Esophagus muscularis mucosa (tissue), 4 donors: ENCODE measurements at regions not wholly inside any gene's neighbourhood (a gene's known extent, or its start where the extent isn't known, plus 50 kb on each side); places are given as distances from the start of the nearest gene placed in this dataset.

Experiments
- EP300 ChIP-seq: sonication (generic); formaldehyde crosslinking; IDR thresholded peaks from one replicate; pipeline ENCODE4 v1.6.1; 2017; ENCODE audit warnings: antibody characterized with exemption
- POLR2A ChIP-seq: fragments of 450-650 bp; IDR thresholded peaks from one replicate; pipeline ENCODE4 v1.6.1; 2017; ENCODE audit warnings: antibody characterized with exemption, moderate library complexity, mild to moderate bottlenecking, low read depth
- POLR2AphosphoS5 ChIP-seq, 2 donors: sonication (generic); formaldehyde crosslinking; IDR thresholded peaks; one replicate each; pipeline ENCODE4 v1.6.1; 2017; ENCODE audit warnings: antibody characterized with exemption in 2 of 2
- TF ChIP-seq, protein P1 (sequence below), 3 experiments: fragments of 200-600 bp in 2 of 3; fragments of 450-650 bp in 1 of 3; sonication (generic) in 2 of 3; IDR thresholded peaks; one replicate each; pipeline ENCODE4 v1.5.1; 2017 to 2019; ENCODE audit warnings: antibody characterized with exemption in 3 of 3, mild to moderate bottlenecking in 2 of 3, moderate library complexity in 1 of 3

DNA sequence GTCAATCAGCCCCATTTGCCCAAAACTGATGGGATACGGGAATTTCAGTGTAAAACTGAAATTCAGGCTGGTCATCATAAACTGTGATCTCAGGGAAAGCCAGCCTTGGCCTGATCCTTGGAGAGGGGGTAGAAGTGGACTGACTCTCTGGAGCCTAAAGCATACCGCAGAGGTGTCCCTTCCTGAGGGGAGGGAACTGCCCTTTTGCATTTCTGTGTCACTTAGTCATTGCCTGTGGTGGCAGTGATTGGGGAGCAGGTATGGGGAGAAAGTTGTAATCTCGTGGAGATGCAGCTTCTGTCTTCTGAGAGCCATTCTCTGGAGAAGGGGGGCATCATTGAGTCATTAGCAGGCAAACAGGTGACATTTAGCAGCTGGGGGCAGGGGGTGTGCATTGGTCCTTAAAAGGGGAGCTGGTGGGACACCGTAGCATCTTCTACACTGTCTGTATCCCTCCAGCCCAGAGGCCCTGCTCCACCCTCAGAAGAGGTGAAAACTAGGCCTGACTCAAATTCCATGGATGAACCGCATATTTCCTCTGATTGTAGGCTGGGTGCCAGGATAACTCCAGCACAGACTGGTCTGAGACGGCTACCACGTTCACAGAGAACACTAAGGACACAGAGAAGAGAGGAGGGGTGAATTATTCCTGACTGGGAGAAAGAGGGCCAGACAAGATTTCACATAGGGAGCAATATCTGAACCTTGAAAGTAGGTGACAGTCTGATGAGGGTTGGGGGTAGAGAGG is 143.3 kb downstream of the SEC61B start:
- TF ChIP-seq, protein P1, sequence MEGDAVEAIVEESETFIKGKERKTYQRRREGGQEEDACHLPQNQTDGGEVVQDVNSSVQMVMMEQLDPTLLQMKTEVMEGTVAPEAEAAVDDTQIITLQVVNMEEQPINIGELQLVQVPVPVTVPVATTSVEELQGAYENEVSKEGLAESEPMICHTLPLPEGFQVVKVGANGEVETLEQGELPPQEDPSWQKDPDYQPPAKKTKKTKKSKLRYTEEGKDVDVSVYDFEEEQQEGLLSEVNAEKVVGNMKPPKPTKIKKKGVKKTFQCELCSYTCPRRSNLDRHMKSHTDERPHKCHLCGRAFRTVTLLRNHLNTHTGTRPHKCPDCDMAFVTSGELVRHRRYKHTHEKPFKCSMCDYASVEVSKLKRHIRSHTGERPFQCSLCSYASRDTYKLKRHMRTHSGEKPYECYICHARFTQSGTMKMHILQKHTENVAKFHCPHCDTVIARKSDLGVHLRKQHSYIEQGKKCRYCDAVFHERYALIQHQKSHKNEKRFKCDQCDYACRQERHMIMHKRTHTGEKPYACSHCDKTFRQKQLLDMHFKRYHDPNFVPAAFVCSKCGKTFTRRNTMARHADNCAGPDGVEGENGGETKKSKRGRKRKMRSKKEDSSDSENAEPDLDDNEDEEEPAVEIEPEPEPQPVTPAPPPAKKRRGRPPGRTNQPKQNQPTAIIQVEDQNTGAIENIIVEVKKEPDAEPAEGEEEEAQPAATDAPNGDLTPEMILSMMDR (IDR thresholded peaks at IDR 0.05) = no peak
- TF ChIP-seq POLR2A (no peak), EP300 (no peak), POLR2AphosphoS5 (IDR thresholded peaks at IDR 0.05) (no peak)
